Fibroblast of skin of left biceps (primary cell): ENCODE measurements at regions not wholly inside any gene's neighbourhood (a gene's known extent, or its start where the extent isn't known, plus 50 kb on each side); places are given as distances from the start of the nearest gene placed in this dataset.
"Not testable (repeated sequence)": the region's sequence is repeated elsewhere in the genome, so short reads cannot be mapped to it uniquely, and the experiment has no call there.

Experiments used
- DNase-seq, 2 experiments: peaks; one replicate each; pipeline ENCODE4 v3.0.0-alpha.2; 2013; ENCODE audit warnings: low read depth in 2 of 2

- DNase-seq, result no peak
Observed at GRCh38 chr4:138400066-138400465, 157.9 kb upstream of the SLC7A11 start.

DNA sequence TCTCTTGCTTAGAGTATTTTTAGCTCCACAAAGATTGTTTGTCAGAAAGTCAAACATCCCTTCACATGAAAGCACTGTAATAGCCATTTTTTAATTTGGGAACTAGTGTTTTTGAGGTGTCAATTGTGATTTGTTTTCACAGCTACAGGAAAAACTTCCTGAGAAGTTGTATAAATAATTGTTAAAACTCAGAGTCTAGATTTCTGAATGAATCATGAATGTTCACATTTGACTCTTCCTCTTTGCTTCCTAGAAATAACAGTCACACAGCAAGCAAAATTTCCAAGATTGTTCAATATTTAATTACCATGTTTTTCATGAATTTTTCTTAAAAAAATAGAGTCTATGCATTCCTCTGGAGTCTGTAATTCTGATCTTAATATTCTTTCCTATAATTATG is 156.9 kb upstream of the SLC7A11 start:
- no peak for DNase-seq

DNA sequence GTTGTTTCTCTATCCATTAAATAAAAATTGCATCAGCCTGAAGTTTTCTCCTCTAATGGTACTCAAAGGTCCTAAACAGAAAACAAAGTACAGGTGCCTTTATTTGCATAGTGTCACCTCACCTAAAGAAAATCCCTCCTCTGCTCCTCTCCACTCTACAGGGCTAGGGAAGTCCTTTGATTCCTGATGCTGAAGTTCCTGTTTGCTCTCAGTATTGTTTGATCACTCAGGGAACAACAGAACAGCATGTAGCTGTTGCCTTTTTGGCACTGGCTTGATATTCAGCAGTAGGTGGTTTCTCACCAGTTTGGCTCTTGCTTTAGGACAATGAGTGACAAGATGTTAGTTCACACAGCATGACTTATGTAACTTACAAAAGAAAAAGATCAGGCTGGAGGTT is 156.2 kb upstream of the SLC7A11 start:
- no peak for DNase-seq

DNA sequence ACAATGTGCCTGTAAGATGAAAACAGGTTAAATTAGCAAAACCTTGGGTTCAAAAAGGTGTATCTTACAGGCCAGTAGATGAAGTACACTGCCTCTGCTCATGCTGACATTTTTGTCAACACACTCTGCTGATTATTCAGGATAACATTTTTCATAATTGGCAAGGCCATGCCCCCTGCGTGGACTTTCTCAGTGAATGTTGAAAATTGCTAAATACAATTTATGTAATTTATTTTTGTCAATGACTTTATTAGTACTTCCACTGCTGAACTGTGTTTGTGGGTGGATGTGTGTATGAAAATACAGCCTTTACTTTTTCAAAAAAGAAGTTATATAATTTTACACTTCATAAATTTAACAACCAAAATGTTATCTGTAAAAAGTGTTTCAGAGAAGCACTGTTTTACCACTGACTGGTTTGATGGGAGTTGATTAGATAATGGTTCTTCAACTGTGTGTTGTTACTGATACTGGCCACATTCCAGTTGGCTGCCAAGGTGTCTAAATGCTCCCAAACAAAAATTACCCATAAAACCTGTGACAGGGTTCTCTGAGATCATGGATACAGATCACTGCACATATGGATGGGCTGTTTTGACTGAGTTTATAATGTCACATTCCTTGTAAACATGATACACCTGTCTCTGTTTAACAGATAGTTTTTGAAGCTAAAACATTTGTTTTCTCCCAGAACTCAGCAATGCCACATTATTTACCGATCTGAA is 151.9 kb upstream of the SLC7A11 start:
- no peak for DNase-seq

DNA sequence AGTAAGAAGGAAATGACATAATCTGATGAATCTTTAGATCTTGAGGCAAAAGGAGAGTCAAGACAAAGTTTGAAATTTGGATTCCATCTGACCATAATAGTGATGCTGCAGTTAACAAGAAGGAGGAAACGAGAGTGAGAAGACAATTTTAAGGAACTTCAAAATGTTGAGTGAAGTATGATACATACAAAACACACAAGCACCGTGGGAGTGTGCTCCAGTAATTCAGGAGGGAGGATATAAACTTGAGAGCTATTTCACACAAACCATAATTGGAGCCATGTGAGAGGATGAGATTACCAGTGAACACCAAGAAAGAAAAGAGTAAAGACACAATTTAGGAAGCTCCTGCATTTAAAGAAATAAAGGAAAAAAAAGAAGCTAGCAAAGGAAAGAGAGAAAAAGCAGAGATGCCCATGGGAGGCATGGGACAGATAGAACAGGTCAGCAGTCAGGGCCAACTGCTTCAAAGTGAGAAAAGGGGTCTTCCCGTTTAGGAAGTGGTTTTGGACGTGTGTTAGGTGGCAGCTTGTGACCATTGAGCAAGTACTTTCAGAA is 150.7 kb upstream of the SLC7A11 start:
- no peak for DNase-seq

- no peak for DNase-seq
Observed at GRCh38 chr4:138389976-138390685, 148.0 kb upstream of the SLC7A11 start.

DNA sequence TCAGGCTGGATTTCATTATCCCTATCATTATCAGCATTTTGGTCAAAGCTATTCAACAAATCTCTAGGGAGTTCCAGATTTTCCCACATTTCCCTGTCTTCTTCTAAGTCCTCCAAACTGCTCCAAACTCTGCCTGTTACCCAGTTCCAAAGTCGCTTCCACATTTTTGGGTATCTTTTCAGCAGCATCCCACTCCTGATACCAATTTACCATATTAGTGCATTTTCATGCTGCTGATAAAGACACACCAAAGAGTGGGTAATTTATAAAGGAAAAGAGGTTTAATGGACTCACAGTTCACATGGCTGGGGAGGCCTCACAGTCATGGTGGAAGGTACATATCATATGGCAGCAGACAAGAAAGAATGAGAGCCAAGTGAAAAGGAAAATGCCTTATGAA is 132.8 kb upstream of the SLC7A11 start:
- no peak for DNase-seq

GRCh38 chr4:138367942-138368341 is 125.8 kb upstream of the SLC7A11 start:
- no peak for DNase-seq

GRCh38 chr4:138352446-138352845 is 110.3 kb upstream of the SLC7A11 start:
- not testable (repeated sequence) for DNase-seq

DNA sequence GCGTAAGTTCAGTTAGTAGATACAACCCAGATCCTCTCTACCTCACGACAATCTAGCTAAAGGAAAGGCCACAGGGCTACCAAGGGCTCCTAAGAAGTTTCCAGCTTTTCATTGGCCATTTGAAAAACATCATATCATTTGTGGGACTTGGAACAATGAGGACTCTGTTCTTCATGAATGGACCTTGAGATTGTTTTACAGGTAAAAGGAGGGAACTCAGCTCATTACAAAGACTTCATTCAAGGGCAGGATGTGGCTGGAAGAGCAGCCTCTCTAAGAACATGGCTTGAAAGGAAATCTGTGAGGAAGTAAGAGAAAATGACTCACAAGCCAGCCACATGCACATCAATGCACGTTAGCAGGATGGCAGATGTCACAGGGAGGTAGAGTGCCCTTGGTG is 105.9 kb upstream of the SLC7A11 start:
- DNase-seq, result no peak

DNA sequence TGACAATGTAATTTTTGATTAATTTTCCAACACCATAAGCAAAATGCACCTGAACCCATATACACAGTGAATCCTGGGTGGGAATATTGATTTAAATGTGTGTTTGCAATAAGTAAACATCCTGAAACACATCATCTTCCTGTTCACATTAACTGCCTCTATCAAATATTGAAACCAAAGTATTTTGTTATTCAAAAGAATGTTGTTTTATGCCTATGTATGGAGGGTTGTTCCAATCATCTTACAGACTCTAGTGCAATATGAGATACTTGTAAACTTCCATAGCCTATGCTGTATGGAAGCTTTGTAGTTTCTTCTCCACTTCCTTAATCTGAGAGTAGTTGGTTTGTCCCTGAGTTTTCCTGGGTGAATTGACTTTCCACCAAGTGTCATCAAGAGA is 105.4 kb upstream of the SLC7A11 start:
- DNase-seq, result no peak

- DNase-seq, result no peak
Observed at GRCh38 chr4:138344851-138345250, 102.7 kb upstream of the SLC7A11 start.

DNA sequence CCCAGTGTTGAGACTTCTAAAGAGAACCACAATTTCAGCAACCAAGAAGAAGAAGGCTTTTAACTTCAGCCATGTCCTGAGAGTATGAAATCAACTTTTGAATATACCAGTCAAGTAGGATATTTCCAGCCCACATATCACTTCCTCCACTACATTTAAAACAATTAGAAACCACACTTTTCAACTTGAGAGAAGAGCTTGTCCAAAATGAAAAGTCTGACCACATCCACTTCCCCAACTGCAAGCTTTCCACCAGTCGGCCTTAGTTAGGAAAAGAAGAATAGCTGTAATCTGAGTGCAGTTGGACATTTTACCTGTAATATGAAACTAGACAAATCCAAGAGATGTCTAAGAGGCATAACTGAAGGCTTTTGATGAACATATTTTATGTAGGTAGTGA is 101.9 kb upstream of the SLC7A11 start:
- no peak for DNase-seq

- DNase-seq, result no peak
Observed at GRCh38 chr4:138341739-138342415, 99.7 kb upstream of the SLC7A11 start.

DNA sequence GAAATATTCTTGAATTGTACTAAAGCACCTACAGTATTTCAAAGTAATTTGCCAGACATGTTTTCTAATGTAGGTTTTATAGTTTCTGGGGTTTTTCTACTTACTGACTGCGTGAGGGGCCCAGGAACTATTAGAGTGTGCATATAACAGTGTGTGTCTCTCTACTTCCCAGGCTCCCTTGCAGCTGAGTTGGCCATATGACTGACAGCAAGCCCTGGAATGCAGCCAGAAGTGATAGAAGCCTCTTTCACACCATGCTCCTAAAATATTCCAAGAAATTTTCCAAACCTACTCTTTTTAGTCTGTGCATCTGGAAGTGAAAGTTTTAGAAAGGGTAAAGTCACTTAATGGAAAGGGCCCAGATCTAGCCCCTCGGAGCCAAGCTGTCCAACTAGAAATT is 96.7 kb upstream of the SLC7A11 start:
- DNase-seq, result no peak

DNA sequence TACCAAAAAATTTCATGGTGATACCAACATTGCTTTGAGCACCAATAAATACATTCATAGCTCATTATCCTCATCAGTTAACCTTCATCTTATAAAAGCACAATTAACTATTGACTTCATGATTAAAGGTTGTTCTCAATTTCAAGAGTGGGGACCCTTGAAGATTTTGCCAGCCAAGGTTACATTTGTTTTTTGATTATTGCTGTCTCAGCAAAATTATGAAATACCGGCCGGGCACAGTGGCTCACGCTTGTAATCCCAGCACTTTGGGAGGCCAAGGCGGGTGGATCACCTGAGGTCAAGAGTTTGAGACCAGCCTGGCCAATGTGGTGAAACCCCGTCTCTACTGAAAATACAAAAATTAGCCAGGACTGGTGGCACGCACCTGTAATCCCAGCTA is 96.1 kb upstream of the SLC7A11 start:
- DNase-seq, result not testable (repeated sequence)

DNA sequence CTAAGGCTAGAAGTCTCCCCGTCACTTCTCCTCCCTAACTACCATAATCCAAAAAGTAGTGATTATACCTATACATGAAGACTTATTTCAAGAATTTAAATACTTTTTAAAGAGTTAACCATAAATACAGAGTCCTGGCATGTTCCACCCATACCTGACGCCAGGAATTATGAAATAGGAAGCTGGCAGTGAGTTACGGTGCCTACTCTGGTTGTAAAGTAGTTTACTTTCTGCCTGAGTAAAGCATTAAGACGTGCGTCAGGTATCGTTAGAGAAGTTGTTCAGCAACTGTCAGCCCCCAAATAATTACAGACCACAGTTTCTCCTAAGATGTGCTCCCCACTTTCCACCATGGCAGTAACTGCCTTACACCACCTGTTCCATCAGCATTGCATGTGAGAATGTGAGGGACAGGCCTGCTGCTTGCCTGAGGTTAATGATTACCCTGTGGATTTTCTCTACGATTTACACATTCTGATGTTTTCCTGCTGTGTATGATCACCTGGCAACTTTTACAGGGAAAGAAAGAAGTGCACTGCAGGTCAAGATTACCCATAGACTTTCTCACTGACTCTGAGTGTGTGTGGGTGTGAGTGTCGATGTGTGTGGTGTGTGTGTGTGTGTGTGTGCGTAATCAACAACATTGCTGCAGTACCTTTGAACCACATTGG is 92.3 kb upstream of the SLC7A11 start:
- no peak for DNase-seq

GRCh38 chr4:138332415-138332814 is 90.3 kb upstream of the SLC7A11 start:
- not testable (repeated sequence) for DNase-seq

GRCh38 chr4:138330531-138330930 is 88.4 kb upstream of the SLC7A11 start:
- no peak for DNase-seq

- no peak for DNase-seq
Observed at GRCh38 chr4:138329506-138330070, 87.4 kb upstream of the SLC7A11 start.

- DNase-seq, result no peak
Observed at GRCh38 chr4:138327338-138327737, 85.2 kb upstream of the SLC7A11 start.

- no peak for DNase-seq
Observed at GRCh38 chr4:138320831-138321230, 78.7 kb upstream of the SLC7A11 start.
